ENCODE measurements at regions not wholly inside any gene's neighbourhood (a gene's known extent, or its start where the extent isn't known, plus 50 kb on each side); places are given as distances from the start of the nearest gene placed in this dataset.

GRCh38 chr15:101583284-101583683 lies 68.9 kb downstream of the TM2D3 start:
- no peak for TF ChIP-seq CTCF (conservative IDR thresholded peaks at IDR 0.05; ENCODE audit: low read depth, low read length)
- TF ChIP-seq EZH2 (IDR thresholded peaks at IDR 0.05; ENCODE audit: borderline replicate concordance, low read depth, low read length, poor library complexity, severe bottlenecking) = no peak
